Vagina (tissue), 2 donors: ENCODE measurements at regions not wholly inside any gene's neighbourhood (a gene's known extent, or its start where the extent isn't known, plus 50 kb on each side); places are given as distances from the start of the nearest gene placed in this dataset.

Source experiments
- POLR2A ChIP-seq, 2 donors: fragments of 450-650 bp; IDR thresholded peaks; one replicate each; pipeline ENCODE4 v1.6.1; 2017; ENCODE audit warnings: antibody characterized with exemption in 2 of 2, mild to moderate bottlenecking in 2 of 2, moderate library complexity in 2 of 2
- POLR2AphosphoS5 ChIP-seq, 2 donors: sonication (generic); formaldehyde crosslinking; IDR thresholded peaks; one replicate each; pipeline ENCODE4 v1.9.0; 2017; ENCODE audit warnings: antibody characterized with exemption in 2 of 2, mild to moderate bottlenecking in 2 of 2, low read depth in 1 of 2; ENCODE audit not compliant: insufficient read depth in 1 of 2
- TF ChIP-seq, protein P1 (sequence below), 3 experiments: fragments of 450-650 bp in 2 of 3; fragments of 200-600 bp in 1 of 3; sonication (generic) in 1 of 3; IDR thresholded peaks; one replicate each; pipeline ENCODE4 v1.5.1; 2017 to 2019; ENCODE audit warnings: antibody characterized with exemption in 3 of 3, mild to moderate bottlenecking in 2 of 3, moderate library complexity in 2 of 3

DNA sequence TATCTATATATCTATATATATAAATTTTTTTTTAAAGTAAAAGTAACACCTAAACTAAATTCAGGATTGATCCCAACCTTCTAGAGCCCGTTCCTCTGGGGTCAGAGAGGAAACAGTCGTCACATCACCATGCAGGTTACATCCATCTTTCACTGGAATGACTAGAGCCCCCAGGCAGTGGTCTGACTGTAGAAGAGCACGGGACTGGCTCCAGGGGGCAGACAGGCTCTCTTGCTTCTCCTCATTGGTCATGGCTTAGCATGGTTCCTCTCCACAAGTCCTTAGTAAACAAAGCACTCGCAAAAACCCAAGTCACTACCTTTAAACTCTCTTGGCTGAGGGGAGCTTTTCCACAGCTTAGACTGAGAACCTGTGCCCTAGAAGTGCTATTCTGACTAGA lies 110.5 kb downstream of the NR2F2 start:
- TF ChIP-seq, protein P1, sequence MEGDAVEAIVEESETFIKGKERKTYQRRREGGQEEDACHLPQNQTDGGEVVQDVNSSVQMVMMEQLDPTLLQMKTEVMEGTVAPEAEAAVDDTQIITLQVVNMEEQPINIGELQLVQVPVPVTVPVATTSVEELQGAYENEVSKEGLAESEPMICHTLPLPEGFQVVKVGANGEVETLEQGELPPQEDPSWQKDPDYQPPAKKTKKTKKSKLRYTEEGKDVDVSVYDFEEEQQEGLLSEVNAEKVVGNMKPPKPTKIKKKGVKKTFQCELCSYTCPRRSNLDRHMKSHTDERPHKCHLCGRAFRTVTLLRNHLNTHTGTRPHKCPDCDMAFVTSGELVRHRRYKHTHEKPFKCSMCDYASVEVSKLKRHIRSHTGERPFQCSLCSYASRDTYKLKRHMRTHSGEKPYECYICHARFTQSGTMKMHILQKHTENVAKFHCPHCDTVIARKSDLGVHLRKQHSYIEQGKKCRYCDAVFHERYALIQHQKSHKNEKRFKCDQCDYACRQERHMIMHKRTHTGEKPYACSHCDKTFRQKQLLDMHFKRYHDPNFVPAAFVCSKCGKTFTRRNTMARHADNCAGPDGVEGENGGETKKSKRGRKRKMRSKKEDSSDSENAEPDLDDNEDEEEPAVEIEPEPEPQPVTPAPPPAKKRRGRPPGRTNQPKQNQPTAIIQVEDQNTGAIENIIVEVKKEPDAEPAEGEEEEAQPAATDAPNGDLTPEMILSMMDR (IDR thresholded peaks at IDR 0.05): no peak
- TF ChIP-seq POLR2AphosphoS5 (IDR thresholded peaks at IDR 0.05; ENCODE audit: insufficient read depth in 1 of 2, low read depth in 1 of 2) (no peak), POLR2A (IDR thresholded peaks at IDR 0.05) (no peak)
